SK-MEL-5 (cell line): ENCODE measurements at regions not wholly inside any gene's neighbourhood (a gene's known extent, or its start where the extent isn't known, plus 50 kb on each side); places are given as distances from the start of the nearest gene placed in this dataset.
"Not testable (repeated sequence)": the region's sequence is repeated elsewhere in the genome, so short reads cannot be mapped to it uniquely, and the experiment has no call there.

ENCODE experiments used
- DNase-seq: peaks from one replicate; pipeline ENCODE4 v3.0.0-alpha.2; 2016; ENCODE audit warnings: low read depth, low spot score
- in situ Hi-C: cut with HindIII; loops from 2 replicates; pipeline ENCODE4 v1.10.0; 2016; ENCODE audit warnings: low sequenced_read_pairs, high pct_unique_total_duplicates, low pct_unique_long_range_greater_than_20kb

- no peak for DNase-seq
- in situ Hi-C loops = no loop called here
These were observed 163.9 kb upstream of the SLC7A11 start for GRCh38 chr4:138405934-138406567.

GRCh38 chr4:138405466-138405891, 163.3 kb upstream of the SLC7A11 start:
- in situ Hi-C loops = no loop called here
- DNase-seq = no peak

- in situ Hi-C loops = no loop called here
- DNase-seq = no peak
These were observed 162.7 kb upstream of the SLC7A11 start for GRCh38 chr4:138404801-138405200.

DNA sequence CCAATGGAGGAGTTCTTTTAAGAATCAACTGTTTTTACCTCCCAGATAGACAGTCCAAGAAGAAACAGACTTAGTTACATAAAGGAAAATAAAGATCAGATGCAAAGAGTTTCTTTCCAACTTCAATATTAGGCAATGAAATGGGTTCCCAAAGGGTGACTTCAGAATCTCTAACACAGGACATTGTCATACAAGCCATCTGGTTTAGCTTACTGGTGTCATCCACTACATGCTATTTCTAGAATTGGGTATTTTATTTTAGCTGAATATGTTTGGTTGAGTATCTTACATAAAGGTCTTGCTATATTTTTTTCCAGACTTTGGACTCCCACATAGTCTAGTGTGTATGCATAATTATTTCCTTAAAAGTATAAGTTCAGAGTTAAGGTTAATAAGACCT, 162.1 kb upstream of the SLC7A11 start:
- in situ Hi-C loops = no loop called here
- DNase-seq = no peak

DNA sequence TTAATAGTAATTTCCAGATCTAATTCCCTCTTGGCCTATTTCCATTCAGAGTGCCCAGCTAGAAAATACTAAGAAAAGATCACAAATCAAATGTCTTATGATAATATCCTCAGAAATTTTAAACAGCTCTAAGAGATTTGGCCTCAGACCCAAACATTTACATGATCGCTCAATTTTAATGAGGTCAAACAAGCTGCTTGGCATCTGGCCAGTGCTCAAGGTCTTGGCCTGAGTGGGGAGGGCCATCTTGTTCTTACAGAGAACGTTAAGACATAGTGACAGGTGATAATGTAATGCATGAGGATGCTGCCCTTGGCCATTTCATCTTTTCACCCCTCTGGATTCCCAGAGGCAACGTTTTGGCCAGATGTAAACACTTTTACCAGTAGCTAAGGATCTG, 159.2 kb upstream of the SLC7A11 start:
- in situ Hi-C loops = no loop called here
- DNase-seq = no peak

GRCh38 chr4:138400543-138400942, 158.4 kb upstream of the SLC7A11 start:
- in situ Hi-C loops = no loop called here

GRCh38 chr4:138400066-138400465, 157.9 kb upstream of the SLC7A11 start:
- DNase-seq = no peak
- in situ Hi-C loops = no loop called here

More at GRCh38 chr4:138400543-138400942, 158.4 kb upstream of the SLC7A11 start:
- DNase-seq = no peak

- no peak for DNase-seq
- in situ Hi-C loops = no loop called here
These were observed 156.9 kb upstream of the SLC7A11 start for GRCh38 chr4:138399081-138399480.

- in situ Hi-C loops = no loop called here
These were observed 156.2 kb upstream of the SLC7A11 start for GRCh38 chr4:138398322-138398721.

DNA sequence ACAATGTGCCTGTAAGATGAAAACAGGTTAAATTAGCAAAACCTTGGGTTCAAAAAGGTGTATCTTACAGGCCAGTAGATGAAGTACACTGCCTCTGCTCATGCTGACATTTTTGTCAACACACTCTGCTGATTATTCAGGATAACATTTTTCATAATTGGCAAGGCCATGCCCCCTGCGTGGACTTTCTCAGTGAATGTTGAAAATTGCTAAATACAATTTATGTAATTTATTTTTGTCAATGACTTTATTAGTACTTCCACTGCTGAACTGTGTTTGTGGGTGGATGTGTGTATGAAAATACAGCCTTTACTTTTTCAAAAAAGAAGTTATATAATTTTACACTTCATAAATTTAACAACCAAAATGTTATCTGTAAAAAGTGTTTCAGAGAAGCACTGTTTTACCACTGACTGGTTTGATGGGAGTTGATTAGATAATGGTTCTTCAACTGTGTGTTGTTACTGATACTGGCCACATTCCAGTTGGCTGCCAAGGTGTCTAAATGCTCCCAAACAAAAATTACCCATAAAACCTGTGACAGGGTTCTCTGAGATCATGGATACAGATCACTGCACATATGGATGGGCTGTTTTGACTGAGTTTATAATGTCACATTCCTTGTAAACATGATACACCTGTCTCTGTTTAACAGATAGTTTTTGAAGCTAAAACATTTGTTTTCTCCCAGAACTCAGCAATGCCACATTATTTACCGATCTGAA, 151.9 kb upstream of the SLC7A11 start:
- no peak for DNase-seq
- in situ Hi-C loops = no loop called here

More at GRCh38 chr4:138398322-138398721, 156.2 kb upstream of the SLC7A11 start:
- no peak for DNase-seq

DNA sequence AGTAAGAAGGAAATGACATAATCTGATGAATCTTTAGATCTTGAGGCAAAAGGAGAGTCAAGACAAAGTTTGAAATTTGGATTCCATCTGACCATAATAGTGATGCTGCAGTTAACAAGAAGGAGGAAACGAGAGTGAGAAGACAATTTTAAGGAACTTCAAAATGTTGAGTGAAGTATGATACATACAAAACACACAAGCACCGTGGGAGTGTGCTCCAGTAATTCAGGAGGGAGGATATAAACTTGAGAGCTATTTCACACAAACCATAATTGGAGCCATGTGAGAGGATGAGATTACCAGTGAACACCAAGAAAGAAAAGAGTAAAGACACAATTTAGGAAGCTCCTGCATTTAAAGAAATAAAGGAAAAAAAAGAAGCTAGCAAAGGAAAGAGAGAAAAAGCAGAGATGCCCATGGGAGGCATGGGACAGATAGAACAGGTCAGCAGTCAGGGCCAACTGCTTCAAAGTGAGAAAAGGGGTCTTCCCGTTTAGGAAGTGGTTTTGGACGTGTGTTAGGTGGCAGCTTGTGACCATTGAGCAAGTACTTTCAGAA, 150.7 kb upstream of the SLC7A11 start:
- DNase-seq = no peak
- in situ Hi-C loops = no loop called here

DNA sequence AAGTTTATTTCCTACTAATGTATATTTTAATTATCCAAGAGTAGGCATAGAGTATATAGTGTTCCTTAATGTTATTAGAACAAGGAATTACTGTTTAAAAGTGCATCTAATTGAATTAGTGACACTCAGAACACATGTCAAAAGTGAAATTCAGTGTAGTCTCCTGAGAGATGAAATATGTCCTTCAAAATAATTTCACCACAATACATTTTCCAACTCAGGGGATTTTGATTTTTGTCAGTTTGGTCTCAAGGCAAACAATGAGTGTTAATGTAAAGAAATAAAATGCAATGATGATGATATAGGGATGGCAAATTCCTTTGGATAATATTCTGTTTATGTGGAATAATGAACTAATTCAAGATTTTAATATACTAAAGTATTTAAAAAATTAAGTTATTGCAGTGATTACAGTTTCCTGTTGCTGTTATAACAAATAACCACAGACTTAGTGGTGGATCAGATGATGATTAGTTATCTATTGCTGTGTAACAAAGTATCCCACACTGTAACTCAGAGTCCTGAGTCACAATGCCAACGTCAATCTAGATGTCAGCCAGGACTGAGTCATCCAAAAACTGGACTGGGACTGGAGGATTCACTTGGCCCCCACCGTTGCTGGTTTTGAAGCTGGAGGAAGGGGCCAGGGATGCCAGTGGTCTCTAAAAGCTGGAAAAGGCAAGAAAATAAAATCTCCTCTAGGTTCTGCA, 148.0 kb upstream of the SLC7A11 start:
- in situ Hi-C loops = no loop called here

DNA sequence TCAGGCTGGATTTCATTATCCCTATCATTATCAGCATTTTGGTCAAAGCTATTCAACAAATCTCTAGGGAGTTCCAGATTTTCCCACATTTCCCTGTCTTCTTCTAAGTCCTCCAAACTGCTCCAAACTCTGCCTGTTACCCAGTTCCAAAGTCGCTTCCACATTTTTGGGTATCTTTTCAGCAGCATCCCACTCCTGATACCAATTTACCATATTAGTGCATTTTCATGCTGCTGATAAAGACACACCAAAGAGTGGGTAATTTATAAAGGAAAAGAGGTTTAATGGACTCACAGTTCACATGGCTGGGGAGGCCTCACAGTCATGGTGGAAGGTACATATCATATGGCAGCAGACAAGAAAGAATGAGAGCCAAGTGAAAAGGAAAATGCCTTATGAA, 132.8 kb upstream of the SLC7A11 start:
- DNase-seq = no peak
- in situ Hi-C loops = no loop called here

More for the DNA sequence above, 148.0 kb upstream of the SLC7A11 start:
- DNase-seq = peak; percentile 2

- in situ Hi-C loops = no loop called here
- no peak for DNase-seq
These were observed 125.8 kb upstream of the SLC7A11 start for GRCh38 chr4:138367942-138368341.

- DNase-seq, in situ Hi-C loops: not testable (repeated sequence)
These were observed 110.3 kb upstream of the SLC7A11 start for GRCh38 chr4:138352446-138352845.

- DNase-seq = peak; percentile 97
- in situ Hi-C loops = no loop called here
These were observed 105.9 kb upstream of the SLC7A11 start for GRCh38 chr4:138348055-138348454.

- in situ Hi-C loops = no loop called here
These were observed 105.4 kb upstream of the SLC7A11 start for GRCh38 chr4:138347561-138347960.

GRCh38 chr4:138344851-138345250, 102.7 kb upstream of the SLC7A11 start:
- in situ Hi-C loops = no loop called here
- DNase-seq = no peak

More at GRCh38 chr4:138347561-138347960, 105.4 kb upstream of the SLC7A11 start:
- no peak for DNase-seq
